Sigmoid colon (tissue), 4 donors: ENCODE measurements at regions not wholly inside any gene's neighbourhood (a gene's known extent, or its start where the extent isn't known, plus 50 kb on each side); places are given as distances from the start of the nearest gene placed in this dataset.

ENCODE experiments used
- POLR2AphosphoS5 ChIP-seq, 4 donors: sonication (generic); formaldehyde crosslinking; IDR thresholded peaks; one replicate each; pipeline ENCODE4 v1.6.1; 2017; ENCODE audit warnings: antibody characterized with exemption in 4 of 4
- TF ChIP-seq, protein P1 (sequence below), 4 experiments: fragments of 450-650 bp in 3 of 4; fragments of 200-600 bp in 1 of 4; IDR thresholded peaks; one replicate each; pipeline ENCODE4 v1.5.1; 2016 to 2019; ENCODE audit warnings: antibody characterized with exemption in 4 of 4, mild to moderate bottlenecking in 3 of 4, moderate library complexity in 2 of 4

DNA sequence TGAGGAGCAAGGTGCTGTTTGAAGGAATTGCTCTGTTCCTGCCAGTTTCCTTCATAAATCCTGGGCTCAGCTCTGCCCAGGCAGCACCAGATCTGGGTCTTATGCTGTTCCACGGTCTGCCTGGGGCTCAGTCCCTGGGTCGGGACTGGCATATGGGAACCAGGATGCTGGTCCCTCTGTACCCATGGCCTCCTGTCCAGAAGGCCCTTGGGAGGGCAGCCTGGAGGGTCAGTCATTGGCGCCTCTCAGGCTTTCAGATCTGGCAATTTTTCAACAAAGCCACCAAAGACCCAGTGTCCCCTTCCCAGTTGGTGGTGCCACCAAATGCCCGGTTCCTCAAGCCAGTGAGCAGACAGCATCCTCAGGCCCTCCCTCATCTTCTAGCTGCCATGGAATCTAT, 232.7 kb upstream of the SULF2 start:
- TF ChIP-seq, protein P1, sequence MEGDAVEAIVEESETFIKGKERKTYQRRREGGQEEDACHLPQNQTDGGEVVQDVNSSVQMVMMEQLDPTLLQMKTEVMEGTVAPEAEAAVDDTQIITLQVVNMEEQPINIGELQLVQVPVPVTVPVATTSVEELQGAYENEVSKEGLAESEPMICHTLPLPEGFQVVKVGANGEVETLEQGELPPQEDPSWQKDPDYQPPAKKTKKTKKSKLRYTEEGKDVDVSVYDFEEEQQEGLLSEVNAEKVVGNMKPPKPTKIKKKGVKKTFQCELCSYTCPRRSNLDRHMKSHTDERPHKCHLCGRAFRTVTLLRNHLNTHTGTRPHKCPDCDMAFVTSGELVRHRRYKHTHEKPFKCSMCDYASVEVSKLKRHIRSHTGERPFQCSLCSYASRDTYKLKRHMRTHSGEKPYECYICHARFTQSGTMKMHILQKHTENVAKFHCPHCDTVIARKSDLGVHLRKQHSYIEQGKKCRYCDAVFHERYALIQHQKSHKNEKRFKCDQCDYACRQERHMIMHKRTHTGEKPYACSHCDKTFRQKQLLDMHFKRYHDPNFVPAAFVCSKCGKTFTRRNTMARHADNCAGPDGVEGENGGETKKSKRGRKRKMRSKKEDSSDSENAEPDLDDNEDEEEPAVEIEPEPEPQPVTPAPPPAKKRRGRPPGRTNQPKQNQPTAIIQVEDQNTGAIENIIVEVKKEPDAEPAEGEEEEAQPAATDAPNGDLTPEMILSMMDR (IDR thresholded peaks at IDR 0.05): no peak
- no peak for TF ChIP-seq POLR2AphosphoS5 (IDR thresholded peaks at IDR 0.05)
